ENCODE measurements at regions not wholly inside any gene's neighbourhood (a gene's known extent, or its start where the extent isn't known, plus 50 kb on each side); places are given as distances from the start of the nearest gene placed in this dataset.
"Not testable (repeated sequence)": the region's sequence is repeated elsewhere in the genome, so short reads cannot be mapped to it uniquely, and the experiment has no call there.

DNA sequence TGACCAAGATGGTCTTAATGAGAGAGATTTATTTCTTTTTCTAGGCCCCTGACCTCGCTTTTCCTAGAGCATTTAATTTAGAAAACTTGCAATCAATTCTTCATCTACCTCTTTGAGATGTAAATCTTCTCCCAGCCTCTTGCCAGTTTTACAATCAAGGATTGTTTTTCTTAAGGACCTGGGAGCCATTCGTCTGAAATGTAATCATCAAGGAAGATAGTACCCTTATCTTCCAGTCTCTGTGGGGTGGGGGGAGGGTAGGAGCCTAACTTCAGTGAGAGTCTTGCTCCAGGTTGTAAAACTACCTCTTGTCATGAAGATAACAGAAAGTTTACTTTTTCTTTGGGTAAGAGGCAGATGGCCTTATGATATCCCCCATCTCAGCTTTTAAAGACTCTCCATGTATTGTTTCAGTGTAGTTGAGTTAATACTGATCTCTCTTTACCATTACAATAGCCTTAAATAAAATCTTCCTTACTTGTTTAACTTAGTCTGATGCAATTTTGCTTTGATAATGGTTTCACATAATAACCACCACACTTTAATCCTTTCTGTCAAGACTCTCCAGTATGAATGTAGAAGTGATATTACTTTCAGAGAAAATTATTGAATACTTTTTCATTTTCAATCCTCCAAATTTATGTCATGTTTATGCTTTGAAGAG is 110.2 kb upstream of the CPHXL start:
- no peak for DNase-seq (ENCODE audit: low read depth in 4 of 4, low spot score in 2 of 4)

DNA sequence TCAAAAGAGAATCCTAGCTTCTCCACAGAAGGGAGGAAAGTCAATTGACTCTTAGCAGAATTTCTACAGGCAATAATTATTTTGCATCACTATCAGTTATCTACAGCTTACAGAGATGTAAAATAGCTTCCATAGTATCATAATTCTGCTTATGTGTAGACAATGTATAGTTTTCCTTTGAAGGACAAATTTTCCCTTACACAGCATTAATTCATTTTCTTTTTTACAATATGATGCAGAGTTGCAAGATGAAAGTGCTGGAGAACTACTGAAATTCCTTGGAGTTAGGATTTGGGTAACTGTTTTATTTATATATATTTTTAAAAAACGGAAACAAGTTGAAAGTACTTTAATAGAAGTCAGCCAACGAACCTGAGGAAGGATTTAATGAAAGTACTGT is 111.0 kb upstream of the CPHXL start:
- DNase-seq (ENCODE audit: low read depth in 4 of 4, low spot score in 2 of 4) = no peak

DNA sequence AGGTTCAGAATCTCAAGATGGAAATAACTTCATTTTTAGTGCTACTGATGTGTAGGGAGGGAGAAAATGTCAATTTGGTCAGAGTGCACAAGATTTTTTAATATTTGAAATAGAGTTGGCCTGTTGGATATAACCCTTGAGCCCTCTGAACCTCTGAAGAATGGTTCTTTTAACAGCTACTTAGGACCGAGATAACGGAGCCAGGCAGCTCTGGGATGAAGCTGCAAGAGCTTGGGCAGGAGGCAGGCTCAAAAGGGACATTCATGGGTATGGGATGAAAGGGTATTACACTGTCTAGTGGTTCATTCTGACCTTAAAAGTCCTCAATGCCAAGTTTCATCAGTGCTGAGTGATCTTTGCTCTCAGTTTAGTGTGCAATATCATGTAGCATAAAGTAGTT is 111.4 kb upstream of the CPHXL start:
- no peak for DNase-seq (ENCODE audit: low read depth in 4 of 4, low spot score in 2 of 4)

DNA sequence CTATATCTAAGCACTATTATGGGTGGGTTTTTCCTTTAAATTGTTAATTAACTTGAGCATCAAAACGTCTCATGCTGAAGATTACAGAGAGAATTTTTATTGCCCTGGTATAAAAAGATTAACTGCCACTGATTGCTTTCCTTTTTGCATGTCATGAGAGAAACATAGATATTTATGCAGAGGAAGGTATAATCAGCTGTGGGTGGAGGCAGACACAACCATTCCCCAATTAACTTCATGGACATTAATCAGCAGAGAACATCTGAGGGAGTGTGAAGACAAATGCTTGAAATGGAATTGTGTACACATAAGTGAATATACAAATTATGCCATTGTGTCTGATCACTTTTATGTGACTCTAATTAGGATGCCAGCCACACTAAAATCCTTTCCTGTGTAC is 115.2 kb upstream of the CPHXL start:
- no peak for DNase-seq (ENCODE audit: low read depth in 4 of 4, low spot score in 2 of 4)

DNA sequence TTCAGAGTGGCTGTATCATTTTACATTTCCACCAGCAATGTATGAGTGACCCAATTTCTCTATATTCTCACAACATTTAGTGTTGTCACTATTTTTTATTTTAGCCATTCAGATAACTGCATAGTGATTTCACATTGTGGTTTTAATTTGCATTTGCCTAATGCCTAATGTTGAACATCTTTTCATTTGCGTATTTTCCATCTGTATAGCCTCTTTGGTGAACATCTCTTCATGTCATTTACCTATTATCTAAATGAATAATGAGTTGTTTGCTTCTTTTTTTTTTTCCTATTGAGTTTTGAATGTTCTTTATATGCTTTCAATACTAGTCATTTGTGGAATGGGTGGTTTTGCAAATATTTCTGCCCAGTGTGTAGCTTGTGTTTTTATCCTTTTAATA is 120.9 kb upstream of the CPHXL start:
- DNase-seq (ENCODE audit: low read depth in 4 of 4, low spot score in 2 of 4) = no peak

DNA sequence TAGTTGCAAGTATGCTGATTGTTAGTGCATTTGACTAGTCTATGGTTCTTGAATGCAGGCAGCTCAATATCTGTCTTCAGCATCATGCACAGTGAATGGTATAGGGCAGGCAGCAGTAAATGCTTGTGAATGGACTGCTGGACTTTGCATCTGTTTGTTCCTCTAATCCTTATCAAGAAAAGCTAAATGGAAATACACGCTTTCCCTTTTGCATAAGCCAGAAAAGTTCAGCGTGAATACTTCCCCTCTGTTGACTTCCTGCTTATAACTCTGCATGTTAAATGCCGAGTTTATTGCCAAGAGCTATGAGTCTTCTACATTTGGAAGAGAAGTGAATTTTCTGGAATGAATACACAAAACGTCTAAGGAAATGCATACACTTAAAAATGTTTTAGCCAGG is 127.9 kb upstream of the CPHXL start:
- DNase-seq (ENCODE audit: low read depth in 4 of 4, low spot score in 2 of 4) = no peak

DNA sequence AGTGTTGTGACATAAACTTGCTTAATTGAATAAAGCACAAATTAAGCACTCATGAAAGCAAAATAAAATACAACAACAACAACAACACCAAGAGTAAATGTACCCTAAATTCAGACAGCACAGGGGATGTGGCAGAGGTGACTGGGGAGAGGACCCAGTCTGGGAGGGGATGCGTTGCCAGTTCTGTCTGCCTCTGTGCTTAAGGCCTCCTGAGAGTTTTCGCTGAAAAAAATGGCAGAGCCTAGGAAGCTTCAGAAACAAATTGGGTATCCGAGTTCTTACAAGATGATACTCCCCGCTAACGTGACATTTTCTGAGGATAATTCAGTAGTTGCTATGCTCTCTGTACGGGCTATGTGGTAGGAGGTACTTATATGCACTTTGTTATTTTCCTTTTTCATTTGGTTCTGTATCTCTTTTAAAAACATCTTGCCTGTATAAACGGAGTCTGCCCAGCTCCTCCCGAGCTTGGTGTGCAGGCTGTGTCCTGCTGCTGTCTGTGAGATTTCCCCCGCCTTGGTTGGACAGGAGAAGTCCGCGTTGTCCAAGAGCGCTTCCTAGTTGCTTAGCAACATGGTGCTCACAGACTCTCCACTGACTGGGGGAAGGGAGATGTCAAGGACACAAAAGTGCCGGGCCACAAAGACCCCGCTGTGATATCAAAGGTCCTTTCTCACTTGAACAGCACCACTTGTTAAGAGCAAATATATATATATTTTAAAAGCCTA is 134.2 kb upstream of the CPHXL start:
- peak in 1 of 4 donors; percentile 38 for DNase-seq (ENCODE audit: low read depth in 4 of 4, low spot score in 2 of 4)

DNA sequence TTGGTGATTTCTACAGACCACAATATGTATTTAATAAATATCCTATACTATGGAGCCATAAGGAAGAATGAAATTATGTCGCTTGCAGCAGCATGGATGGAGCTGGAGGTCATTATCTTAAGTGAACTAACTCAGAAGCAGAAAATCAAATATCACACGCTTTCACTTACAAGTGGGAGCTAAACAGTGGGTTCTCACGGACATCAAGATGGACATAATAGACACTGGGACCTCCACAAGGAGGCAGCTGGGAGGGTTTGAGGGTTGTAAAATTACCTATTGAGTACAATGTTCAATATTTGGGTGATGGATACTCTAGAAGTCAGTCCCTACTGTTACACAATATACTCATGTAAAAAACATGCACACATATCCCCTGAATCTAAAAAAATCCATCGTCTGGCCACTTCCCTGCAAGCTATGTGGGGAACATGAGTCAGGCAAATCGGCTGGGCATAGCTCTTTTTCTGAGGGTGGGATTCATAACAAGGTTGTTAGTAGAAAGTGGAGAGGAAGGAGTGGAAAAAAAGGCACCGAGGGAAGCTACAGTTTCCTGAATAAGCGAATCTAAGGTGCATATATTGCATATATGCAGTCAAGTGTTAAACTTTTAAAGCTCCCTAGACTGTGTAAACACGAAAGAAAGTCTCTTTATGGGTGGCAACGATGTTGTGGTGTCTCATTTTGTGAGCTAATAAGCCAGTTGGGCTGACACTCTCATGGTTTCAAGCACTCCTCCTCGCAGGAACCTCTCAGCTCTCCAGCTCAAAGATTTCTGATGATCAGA is 135.2 kb upstream of the CPHXL start:
- DNase-seq (ENCODE audit: low read depth in 4 of 4, low spot score in 2 of 4) = no peak

DNA sequence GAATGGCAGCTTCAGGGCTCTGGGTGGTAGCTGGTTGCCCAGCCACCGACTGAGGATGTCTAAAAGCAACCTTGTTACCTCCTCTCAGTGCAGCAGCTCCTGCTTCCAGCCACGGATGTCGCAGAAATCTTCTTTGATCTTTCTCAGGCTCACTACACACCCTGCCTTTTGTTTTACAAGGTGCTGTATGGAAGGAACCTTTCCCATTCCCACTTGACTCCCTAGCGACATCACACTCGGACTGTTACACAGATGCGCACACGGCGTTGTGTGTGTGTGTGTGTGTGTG is 135.8 kb upstream of the CPHXL start:
- DNase-seq (ENCODE audit: low read depth in 4 of 4, low spot score in 2 of 4) = no peak

DNA sequence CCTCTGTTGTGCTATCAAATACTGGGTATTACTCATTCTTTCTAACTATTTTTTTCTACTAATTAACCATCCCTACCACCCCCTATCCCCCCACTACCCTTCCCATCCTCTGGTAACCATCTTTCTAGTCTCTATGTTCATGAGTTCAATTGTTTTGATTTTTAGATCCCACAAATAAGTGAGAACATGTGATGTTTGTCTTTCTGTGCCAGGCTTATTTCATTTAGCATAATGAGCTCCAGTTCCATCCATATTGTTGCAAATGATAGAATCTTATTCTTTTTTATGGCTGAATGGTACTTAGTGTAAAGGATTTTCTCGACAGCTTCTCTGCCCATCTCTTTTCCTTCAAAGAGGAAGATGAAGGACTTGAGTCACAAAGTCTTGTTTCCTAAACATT is 138.0 kb upstream of the CPHXL start:
- no peak for DNase-seq (ENCODE audit: low read depth in 4 of 4, low spot score in 2 of 4)

DNA sequence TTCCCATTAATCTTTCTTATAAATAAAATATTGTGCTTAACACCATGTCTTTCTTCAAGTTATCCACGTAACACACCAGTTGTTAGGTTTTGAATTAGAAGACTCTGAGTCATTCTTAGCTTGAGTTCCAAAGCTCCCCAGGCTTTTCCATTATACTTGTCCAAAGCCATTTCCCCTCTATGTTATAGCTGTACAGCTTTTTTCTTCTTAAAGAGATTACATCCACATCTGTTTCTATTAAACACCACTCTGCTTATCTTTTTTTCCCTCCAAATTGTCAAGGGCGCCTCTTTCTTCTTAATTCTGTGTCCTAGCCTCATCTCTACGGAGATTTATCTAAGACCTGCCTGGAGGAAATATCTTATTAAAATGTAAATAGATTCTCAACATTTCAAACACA is 139.4 kb upstream of the CPHXL start:
- DNase-seq (ENCODE audit: low read depth in 4 of 4, low spot score in 2 of 4) = no peak

DNA sequence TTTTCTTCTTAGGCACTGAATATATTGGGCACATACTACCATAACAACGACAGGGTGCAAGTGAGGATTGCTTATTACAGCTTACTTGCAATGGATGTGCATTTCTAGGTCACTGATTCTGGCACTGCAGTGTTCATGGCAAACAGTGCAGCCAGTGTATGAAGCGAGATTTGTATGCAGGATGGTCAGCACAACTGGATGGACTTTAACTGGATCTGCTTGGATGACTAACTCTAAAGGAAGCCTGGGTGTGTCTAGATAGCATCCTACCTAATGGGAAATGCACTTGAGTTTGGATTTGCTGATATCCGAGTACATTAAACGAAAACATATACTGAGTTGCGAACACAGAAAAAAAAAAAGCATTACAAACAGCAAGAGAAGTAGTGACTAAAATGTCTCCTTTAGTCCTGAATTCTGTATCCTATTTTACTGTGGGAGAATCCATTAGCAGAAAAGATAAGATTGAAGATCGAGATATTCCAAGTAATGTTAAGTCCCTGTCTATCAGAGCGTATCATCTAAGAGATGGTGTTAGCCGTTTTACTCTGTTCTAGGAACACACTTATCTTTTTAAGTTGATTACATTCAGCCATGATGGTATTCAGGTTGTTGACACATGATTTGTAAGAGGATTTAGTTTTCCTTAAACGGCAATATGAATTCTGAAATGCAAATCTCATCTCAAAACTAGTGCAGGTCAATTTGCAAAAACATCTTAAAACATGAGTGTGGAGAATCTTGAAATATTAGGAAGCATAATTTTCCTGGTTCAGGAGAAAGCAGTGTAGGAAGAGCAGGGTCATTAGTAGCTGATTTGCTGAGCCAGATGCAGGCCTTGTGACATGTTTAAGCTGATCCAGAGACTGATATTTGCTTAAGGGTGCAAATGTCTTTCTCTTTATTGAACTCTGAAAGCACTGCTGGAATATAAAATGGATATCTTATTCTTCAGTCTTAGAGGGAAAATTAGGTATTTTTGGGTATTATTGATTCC is 142.6 kb upstream of the CPHXL start:
- DNase-seq (ENCODE audit: low read depth in 4 of 4, low spot score in 2 of 4) = no peak

DNA sequence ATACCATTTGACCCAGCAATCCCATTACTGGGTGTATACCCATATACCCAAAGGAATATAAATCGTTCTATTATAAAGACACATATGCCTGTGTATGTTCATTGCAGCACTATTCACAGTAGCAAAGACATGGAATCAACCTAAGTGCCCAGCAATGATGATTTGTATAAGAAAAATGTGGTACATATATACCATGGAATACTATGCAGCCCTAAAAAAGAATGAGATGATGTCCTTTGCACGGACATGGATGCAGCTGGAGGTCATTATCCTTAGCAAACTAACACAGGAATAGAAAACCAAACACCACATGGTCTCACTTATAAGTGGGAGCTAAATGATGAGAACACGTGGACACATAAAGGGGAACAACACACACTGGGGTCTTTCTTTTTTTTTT is 155.0 kb upstream of the CPHXL start:
- DNase-seq (ENCODE audit: low read depth in 4 of 4, low spot score in 2 of 4) = not testable (repeated sequence)

DNA sequence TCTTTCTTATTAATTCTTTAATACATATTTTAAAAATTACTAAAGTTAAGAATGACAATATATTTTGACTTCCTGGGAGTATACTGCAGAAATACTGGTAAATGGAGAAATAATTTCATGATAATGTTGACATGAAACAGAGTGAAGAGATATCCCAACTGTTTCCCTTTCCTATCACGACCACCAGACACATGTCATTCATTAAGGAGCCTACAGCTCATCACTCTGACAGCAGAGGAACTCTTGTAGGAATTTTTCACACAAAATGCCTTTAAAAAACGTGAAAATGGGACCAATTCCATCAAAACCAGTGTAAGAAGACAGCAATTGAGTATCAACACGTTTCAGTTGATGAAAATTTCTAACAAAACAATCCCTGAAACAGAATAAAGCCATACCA is 172.9 kb upstream of the CPHXL start:
- no peak for DNase-seq (ENCODE audit: low read depth in 4 of 4, low spot score in 2 of 4)

DNA sequence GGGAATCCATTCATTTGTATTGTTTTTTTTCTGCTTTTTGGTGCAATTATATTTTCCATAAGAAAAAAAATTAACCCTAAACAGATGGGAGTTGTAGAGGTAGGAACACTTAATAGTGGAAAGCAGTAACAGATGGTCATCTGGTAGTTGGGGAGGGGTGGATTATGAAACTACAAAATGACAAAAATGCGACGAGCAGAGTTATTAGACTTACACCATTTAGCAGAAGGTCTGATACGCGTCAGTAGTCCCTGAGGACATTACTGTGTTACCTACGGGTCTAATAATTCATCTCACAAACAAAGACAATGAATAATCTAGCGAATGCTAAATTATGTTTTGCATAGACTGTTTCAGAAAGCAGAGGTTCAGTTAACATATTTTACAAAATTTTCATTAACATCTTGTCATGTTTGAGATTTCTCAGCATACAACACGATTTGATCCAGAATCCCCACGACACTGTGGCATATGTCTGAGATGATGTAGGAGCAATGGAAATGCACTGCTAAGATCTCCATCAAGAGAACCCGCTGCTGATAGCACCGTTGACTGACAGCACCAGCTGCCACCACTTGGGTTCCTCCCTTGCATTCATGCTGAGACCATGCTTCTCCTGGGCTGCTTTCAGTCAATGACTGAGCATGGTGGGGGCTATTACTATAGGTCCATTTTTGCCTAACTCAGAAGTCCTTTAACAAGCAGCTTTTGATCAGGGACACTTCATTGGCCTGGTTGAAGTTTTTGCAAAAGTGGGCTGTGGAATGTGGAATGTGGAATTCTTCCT is 182.2 kb upstream of the CPHXL start:
- DNase-seq (ENCODE audit: low read depth in 4 of 4, low spot score in 2 of 4) = no peak

DNA sequence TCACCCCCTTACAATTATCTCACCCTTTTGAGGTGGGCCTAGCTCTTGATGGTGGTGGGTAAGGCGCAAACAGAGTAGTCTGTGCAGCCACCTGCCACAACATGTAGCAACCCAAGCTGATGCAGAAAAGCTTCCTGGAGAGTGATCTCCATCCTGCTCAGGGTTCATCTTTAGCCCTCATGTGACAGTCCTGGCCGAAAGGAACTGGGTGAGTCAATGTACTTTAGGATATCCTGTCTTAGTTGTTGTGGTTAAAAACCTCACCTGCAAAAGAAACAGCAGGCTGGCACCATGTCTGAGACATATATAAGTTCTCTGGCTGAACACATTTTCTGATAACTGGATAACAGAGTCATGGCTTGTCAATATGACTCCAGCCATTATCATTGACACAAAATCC is 183.5 kb upstream of the CPHXL start:
- no peak for DNase-seq (ENCODE audit: low read depth in 4 of 4, low spot score in 2 of 4)

DNA sequence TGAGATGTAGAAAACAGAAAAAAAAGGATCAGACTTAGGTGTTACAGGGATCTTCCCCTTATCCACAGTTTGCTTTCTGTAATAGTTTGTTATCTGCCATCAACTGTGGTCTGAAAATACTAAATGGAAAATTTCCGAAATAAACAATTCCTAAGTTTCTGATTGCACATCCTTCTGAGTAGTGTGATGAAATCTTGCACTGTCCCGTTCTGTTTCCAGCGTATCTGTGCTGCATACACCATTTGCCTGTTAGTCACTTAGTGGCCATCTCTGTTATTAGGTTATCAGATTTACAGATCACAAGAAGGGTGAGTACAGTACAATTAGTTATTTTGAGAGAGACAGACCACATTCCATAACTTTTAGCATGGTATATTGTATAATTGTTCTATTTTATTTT is 185.6 kb upstream of the CPHXL start:
- DNase-seq (ENCODE audit: low read depth in 4 of 4, low spot score in 2 of 4) = no peak

DNA sequence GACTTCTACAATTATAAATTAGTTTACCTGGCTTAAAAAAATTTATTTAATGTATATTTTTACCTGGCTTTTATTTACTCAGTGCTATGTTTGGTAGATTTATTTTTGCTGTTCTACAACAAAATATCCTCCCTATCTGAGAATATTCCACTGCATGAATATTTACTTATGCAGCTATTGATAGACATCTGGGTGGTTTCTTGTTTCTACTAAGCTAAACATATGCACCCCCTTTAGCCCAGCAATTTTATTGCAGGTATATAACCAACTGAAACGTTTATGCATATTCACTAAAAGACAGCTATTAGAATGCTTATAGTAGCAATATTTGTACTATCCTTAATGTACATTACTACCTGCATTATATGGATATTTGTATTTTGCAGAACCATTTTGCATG is 187.7 kb upstream of the CPHXL start:
- DNase-seq (ENCODE audit: low read depth in 4 of 4, low spot score in 2 of 4) = no peak

DNA sequence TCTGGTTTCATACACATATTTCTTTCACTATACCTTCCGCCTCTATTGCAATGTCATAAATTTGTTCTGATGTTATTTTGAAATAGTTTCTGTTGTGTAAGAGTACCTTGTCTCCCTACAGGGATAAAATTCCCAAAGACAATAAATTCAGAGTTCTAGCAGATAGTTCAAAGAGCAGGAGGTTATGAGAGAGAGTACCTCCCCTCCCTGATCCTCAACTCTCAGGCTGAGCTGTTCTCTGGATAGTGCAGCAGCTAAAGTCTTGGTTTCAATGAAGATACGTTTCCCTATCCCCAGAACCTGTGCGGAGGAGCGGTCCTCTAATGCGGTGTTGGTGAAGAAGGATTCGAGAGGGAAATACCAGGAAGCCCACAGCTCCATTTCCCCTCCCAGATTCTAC is 190.2 kb upstream of the CPHXL start:
- DNase-seq (ENCODE audit: low read depth in 4 of 4, low spot score in 2 of 4) = peak in 1 of 4 donors; percentile 9

DNA sequence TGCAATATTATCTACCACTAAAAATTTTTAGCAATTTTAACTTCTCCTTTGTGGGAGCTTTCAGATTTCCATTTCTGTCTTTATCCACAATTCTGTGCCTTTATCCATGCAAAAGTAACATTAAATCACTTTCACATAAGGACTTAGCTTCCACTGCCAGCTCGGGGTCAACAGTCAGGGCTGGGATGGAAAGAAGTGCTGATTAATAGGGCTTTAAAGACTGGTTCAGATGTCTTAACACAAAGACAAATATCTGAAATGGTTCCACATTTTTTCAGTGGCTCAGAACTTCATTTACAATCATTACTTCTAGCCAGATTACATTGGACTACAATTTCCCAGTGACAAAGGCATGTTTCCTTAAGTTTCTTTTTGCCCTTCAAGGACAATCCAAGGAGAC is 191.8 kb upstream of the CPHXL start:
- no peak for DNase-seq (ENCODE audit: low read depth in 4 of 4, low spot score in 2 of 4)
